ENCODE measurements at regions not wholly inside any gene's neighbourhood (a gene's known extent, or its start where the extent isn't known, plus 50 kb on each side); places are given as distances from the start of the nearest gene placed in this dataset.

- TF ChIP-seq CTCF (IDR thresholded peaks at IDR 0.05) (no peak), POLR2A (IDR thresholded peaks at IDR 0.05) (no peak), EP300 (IDR thresholded peaks at IDR 0.05) (no peak)
Measured at GRCh38 chr5:126251024-126251423, 172.2 kb upstream of the GRAMD2B start.

Data from tibial nerve (tissue), 4 donors.